GM12878 (cell line): ENCODE measurements at regions not wholly inside any gene's neighbourhood (a gene's known extent, or its start where the extent isn't known, plus 50 kb on each side); places are given as distances from the start of the nearest gene placed in this dataset.

Experiments
- ATAC-seq: fragments of 200-7000 bp; cut with Tn5 transposase; 3 replicates; pipeline ENCODE4 v1.9.1; 2020; ENCODE audit warnings: mild to moderate bottlenecking, moderate library complexity
- BruUV-seq: library from RNA; stranded (reverse); fragments of 400-500 nt; replicated peaks from 2 replicates; lab custom pipeline; 2021; lab: Mats Ljungman, UMichigan
- CTCF ChIA-PET: fragments of 300-600 bp; sonication (Branson Sonifier 250); formaldehyde crosslinking; extraction: SDS; loops from one replicate; lab custom pipeline; 2021; ENCODE audit warnings: inconsistent platforms; lab: Yijun Ruan, JAX
- POLR2A ChIA-PET: fragments of 350-600 bp; formaldehyde crosslinking; extraction: SDS; loops from one replicate; lab custom pipeline; 2021; ENCODE audit warnings: inconsistent platforms; lab: Charles Lee
- RAD21 ChIA-PET: fragments of 300-600 bp; sonication (Branson Sonifier 250); formaldehyde crosslinking; loops from one replicate; lab custom pipeline; 2023; ENCODE audit warnings: antibody characterized with exemption; ENCODE audit not compliant: unreplicated experiment; lab: Charles Lee
- SMC1A ChIA-PET: fragments of 300-600 bp; sonication (Branson Sonifier 250); formaldehyde crosslinking; loops from one replicate; lab custom pipeline; 2023; ENCODE audit not compliant: unreplicated experiment, uncharacterized antibody; lab: Charles Lee
- DNase-seq: peaks from one replicate; pipeline ENCODE4 v3.0.0-alpha.2; 2011; ENCODE audit warnings: low read depth, low spot score
- FAIRE-seq: peaks from 3 replicates; lab custom pipeline; 2011; peaks lifted over from hg19 to GRCh38; lab: Jason Lieb, UNC
- H2AFZ ChIP-seq: 2 replicates; pipeline ENCODE4 v1.6.0; 2011; ENCODE audit warnings: low read depth, low read length, control low read depth; ENCODE audit not compliant: control insufficient read depth
- H3K27ac ChIP-seq: 2 replicates; pipeline ENCODE4 v1.5.1; 2011; ENCODE audit warnings: control low read depth; ENCODE audit not compliant: control insufficient read depth, insufficient read depth
- H3K27me3 ChIP-seq, 2 experiments: replicated peaks in 1 of 2; 2 replicates each; pipeline versions ENCODE4 v1.6.0 to v1.6.1; 2011; ENCODE audit warnings: low read length in 1 of 2; ENCODE audit not compliant: control insufficient read depth in 2 of 2, insufficient read depth in 2 of 2
- H3K36me3 ChIP-seq, 2 experiments: 2 replicates each; pipeline ENCODE4 v1.5.1; 2011; ENCODE audit warnings: low read length in 1 of 2; ENCODE audit not compliant: control insufficient read depth in 2 of 2, insufficient read depth in 2 of 2
- H3K4me1 ChIP-seq: 2 replicates; pipeline ENCODE4 v1.6.1; 2011; ENCODE audit warnings: mild to moderate bottlenecking, low read length, moderate library complexity, mixed read lengths; ENCODE audit not compliant: control insufficient read depth, insufficient read depth
- H3K4me2 ChIP-seq: 2 replicates; pipeline ENCODE4 v1.6.0; 2011; ENCODE audit warnings: control low read depth; ENCODE audit not compliant: control insufficient read depth, insufficient read depth
- H3K4me3 ChIP-seq: fragments of 200-600 bp; sonication (generic); 2 replicates; pipeline ENCODE4 v1.5.1; 2016
- H3K79me2 ChIP-seq: 2 replicates; pipeline ENCODE4 v1.6.0; 2011; ENCODE audit warnings: low read length; ENCODE audit not compliant: control insufficient read depth, insufficient read depth
- H3K9ac ChIP-seq: 2 replicates; pipeline ENCODE4 v1.8.0; 2011; ENCODE audit warnings: low read length, control low read depth, mixed read lengths; ENCODE audit not compliant: control insufficient read depth, insufficient read depth
- H3K9me3 ChIP-seq: replicated peaks from 3 replicates; pipeline ENCODE4 v1.5.1; 2011; ENCODE audit warnings: mild to moderate bottlenecking, low read length; ENCODE audit not compliant: control insufficient read depth, insufficient read depth
- H4K20me1 ChIP-seq: 2 replicates; pipeline ENCODE4 v1.6.0; 2011; ENCODE audit not compliant: control insufficient read depth, insufficient read depth
- ASH2L ChIP-seq: fragments of 300-600, 200-600 bp; sonication (generic); IDR thresholded peaks from 2 replicates; pipeline ENCODE4 v1.6.1; 2017; ENCODE audit warnings: low read depth, mild to moderate bottlenecking, borderline replicate concordance
- CHD2 ChIP-seq: IDR thresholded peaks from 2 replicates; pipeline ENCODE4 v1.6.1; 2011; ENCODE audit warnings: low read depth, low read length, improper control_type of control experiment, borderline replicate concordance
- CREM ChIP-seq: IDR thresholded peaks from 2 replicates; pipeline ENCODE4 v1.6.1; 2014; ENCODE audit warnings: antibody characterized with exemption, low read depth
- MEF2A ChIP-seq: IDR thresholded peaks from 2 replicates; pipeline ENCODE4 v1.6.1; 2011; ENCODE audit warnings: low read depth, mild to moderate bottlenecking, low read length, moderate library complexity; ENCODE audit not compliant: insufficient read depth
- NR2F1 ChIP-seq: fragments of 450-650 bp; conservative IDR thresholded peaks from 2 replicates; pipeline ENCODE4 v1.6.1; 2017; ENCODE audit warnings: mild to moderate bottlenecking
- WRNIP1 ChIP-seq: IDR thresholded peaks from 2 replicates; pipeline ENCODE4 v1.6.1; 2011; ENCODE audit warnings: low read depth, low read length, improper control_type of control experiment, borderline replicate concordance
- ZNF384 ChIP-seq: IDR thresholded peaks from 2 replicates; pipeline ENCODE4 v1.6.1; 2012; ENCODE audit warnings: low read depth, mild to moderate bottlenecking, low read length, improper control_type of control experiment, borderline replicate concordance
- ZZZ3 ChIP-seq: IDR thresholded peaks from 2 replicates; pipeline ENCODE4 v1.6.1; 2011; ENCODE audit warnings: low read depth; ENCODE audit not compliant: control insufficient read depth, insufficient read length
- WGBS: methylation state at CpG from one replicate; pipeline ENCODE4 v1.1.6; 2016; ENCODE audit warnings: low lambda C conversion rate; ENCODE audit not compliant: insufficient replicate concordance, insufficient coverage; ENCODE audit errors: missing lambda C conversion rate; 5-methylcytosine and 5-hydroxymethylcytosine counted together
- in situ Hi-C: fragments of 300-500 bp; cut with MboI; formaldehyde crosslinking; loops from 9 replicates; pipeline ENCODE4 v1.14.3; 2018; ENCODE audit warnings: mixed read lengths
- intact Hi-C: fragments of 100-400 bp; cut with micrococcal nuclease; formaldehyde crosslinking; loops from one replicate; pipeline ENCODE4 v1.14.2; 2022; ENCODE audit not compliant: unreplicated experiment

DNA sequence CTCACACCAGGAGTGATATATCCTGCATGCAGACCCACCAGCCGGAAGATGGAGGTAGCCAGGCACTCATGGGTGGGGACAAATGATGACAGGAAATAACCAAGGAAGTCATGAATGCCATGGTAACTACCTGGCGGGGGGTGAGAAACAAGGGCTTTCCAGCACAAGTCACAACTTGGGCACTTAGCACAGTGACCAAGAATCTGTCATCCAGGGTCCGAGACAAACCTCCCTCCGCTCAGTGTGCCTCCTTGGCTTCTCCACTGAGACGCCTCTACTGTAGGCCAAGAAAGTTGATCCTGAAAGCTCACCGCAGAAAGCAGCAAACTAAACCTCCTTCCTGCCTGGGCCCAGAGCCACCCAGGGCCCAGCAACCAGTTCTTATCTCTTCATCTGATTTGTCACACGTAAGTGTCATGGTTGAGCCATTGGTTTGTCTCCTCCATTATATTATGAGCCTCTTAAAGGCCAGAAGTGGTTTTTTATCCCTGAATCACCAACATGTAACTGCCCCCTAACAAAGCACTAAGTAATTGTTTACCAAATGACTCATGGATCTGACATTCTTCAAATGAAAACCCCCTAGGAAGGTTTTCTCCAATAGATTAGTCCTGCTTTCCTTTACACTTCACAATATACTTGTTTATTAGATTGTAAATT, 84.3 kb upstream of the TAB2 start:
- Histone ChIP-seq H4K20me1 (no peaks in the 10 kb centered on the region), H3K36me3 (no peaks in the 10 kb centered on the region), H3K9ac (no peak overlapping the region), H3K27me3 (no peaks in the 10 kb centered on the region), H3K4me2 (no peak overlapping the region), H3K79me2 (no peaks in the 10 kb centered on the region), H3K9me3 (no peaks in the 10 kb centered on the region; the same call in 1 of the 3 replicates), H3K4me3 (no peak overlapping the region), H3K27ac (no peak overlapping the region), H3K4me1 (peaks cover 37% of the 10 kb centered on the region), H2AFZ (no peak overlapping the region)
- DNase-seq (no peak), ATAC-seq (no peak), FAIRE-seq (no peak)
- ChIA-PET SMC1A (interaction anchor here (3.6 kb wide), 1 partner anchor 16 kb away, joined by 56 read pairs; no protein-coding TSS in a partner anchor), RAD21 (no interaction called here), CTCF (interaction anchor here (1.9 kb wide), 1 partner anchor 10 kb away, joined by 6 read pairs; no protein-coding TSS in a partner anchor), POLR2A (no interaction called here)
- no peak for TF ChIP-seq ZZZ3
- TF ChIP-seq CREM: no peak
- TF ChIP-seq MEF2A: no peak
- in situ Hi-C loops: no loop called here
- 85% methylated on average over 7 of the region's 7 CpGs for WGBS
- intact Hi-C loops: loop anchor here (5.0 kb wide), 1 partner anchor 84 kb away; the partner anchor contains the start of gene TAB2
- no TSS peak for BruUV-seq

DNA sequence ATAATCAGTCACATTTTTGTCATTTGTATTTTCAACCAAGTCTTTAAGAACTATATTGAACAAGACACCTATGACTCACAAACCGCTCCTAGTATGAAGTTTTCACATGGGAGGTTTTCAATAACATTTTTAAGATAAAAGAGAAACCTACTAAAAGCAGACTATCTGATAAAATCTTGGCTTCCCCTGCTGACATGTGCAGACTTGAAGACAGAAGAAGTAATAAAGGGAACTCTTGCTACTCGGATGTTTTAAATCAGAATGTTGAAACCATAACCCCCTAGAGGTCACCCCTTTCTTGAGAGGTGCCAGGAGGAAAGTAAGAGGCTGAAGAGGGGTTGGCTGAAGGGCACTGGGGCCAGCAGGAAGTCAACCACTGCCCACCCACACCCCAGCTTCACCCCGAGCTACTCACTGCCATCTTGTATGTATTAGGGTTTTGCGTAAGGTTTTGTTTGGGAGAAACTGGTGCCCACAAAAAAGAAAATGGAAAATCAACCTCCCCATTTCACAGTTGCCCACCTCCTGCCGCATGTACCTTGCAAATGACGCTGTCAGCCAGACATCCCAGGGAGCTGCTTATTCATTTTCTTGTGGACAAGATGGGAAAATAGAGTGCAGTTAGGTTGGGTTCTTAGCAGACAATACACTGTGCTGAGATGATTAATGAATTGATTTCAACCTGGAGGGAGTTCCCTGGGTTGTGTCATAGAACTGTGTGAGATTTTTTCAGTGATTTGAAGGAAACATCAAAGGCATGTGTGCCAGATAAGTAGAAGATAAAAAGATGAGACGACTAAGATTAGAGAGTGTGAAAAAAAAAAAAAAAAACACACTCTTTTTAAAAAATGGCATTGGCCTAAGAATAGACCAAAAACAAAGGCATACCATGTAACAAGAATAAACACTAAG, 83.2 kb upstream of the TAB2 start:
- POLR2A ChIA-PET: no interaction called here
- no peaks in the 10 kb centered on the region for H3K36me3 ChIP-seq
- no peak for FAIRE-seq
- H3K9me3 ChIP-seq: no peaks in the 10 kb centered on the region; the same call in 1 of the 3 replicates
- peak; percentile 49 for ATAC-seq
- H2AFZ ChIP-seq: no peak overlapping the region
- 68% methylated on average over 7 of the region's 7 CpGs for WGBS
- intact Hi-C loops: loop anchor here (5.0 kb wide), 1 partner anchor 83 kb away; the partner anchor contains the start of gene TAB2
- no peak overlapping the region; the same call in 1 of the 2 replicates for H3K9ac ChIP-seq
- H3K79me2 ChIP-seq: no peaks in the 10 kb centered on the region
- RAD21 ChIA-PET: interaction anchor here (0.8 to 2.4 kb wide), 3 partner anchors 33 to 190 kb away, joined by 3 to 10 read pairs (median 8); no protein-coding TSS in a partner anchor
- in situ Hi-C loops: no loop called here
- no peaks in the 10 kb centered on the region for H3K27me3 ChIP-seq
- no peak for DNase-seq
- CTCF ChIA-PET: interaction anchor here (0.6 kb wide), 1 partner anchor 63 kb away, joined by 3 read pairs; no protein-coding TSS in a partner anchor
- H4K20me1 ChIP-seq: no peaks in the 10 kb centered on the region
- SMC1A ChIA-PET: interaction anchor here (0.8 to 4.0 kb wide), 7 partner anchors 12 to 111 kb away, joined by 3 to 33 read pairs (median 12); no protein-coding TSS in a partner anchor
- TF ChIP-seq WRNIP1 (no peak), CHD2 (no peak), ASH2L (no peak), ZNF384 (peak; percentile 6; the same call in 1 of the 2 replicates), NR2F1 (0 out of 2 replicates have a peak, but pooled peaks have one; percentile 11)
- H3K27ac ChIP-seq: peak overlapping the region; percentile 73
- no peak overlapping the region for H3K4me3 ChIP-seq
- no TSS peak for BruUV-seq
- H3K4me2 ChIP-seq: peak overlapping the region; percentile 75
- H3K4me1 ChIP-seq: peaks cover 37% of the 10 kb centered on the region
